OCI-LY7 (cell line): ENCODE measurements at regions not wholly inside any gene's neighbourhood (a gene's known extent, or its start where the extent isn't known, plus 50 kb on each side); places are given as distances from the start of the nearest gene placed in this dataset.

ENCODE experiments used
- BruUV-seq: library from RNA; stranded (reverse); fragments of 400-500 nt; replicated peaks from 2 replicates; lab custom pipeline; 2021; lab: Mats Ljungman, UMichigan
- CTCF ChIA-PET: fragments of 300-600 bp; sonication (Branson Sonifier 250); formaldehyde crosslinking; loops from one replicate; lab custom pipeline; 2022; ENCODE audit warnings: antibody characterized with exemption; ENCODE audit not compliant: unreplicated experiment; lab: Charles Lee
- POLR2A ChIA-PET: fragments of 300-600 bp; sonication (Branson Sonifier 250); formaldehyde crosslinking; loops from one replicate; lab custom pipeline; 2022; ENCODE audit warnings: antibody characterized with exemption; lab: Charles Lee
- DNase-seq: peaks from one replicate; pipeline ENCODE4 v3.0.0-alpha.2; 2015; ENCODE audit warnings: low spot score
- H2AFZ ChIP-seq: fragments of 200-600 bp; sonication (generic), shearing (Covaris generic); 2 replicates; pipeline ENCODE4 v1.6.1; 2014; ENCODE audit warnings: mild to moderate bottlenecking, antibody characterized with exemption, low read length, moderate library complexity
- H3K27ac ChIP-seq: fragments of 200-600 bp; sonication (generic); 2 replicates; pipeline ENCODE4 v1.5.1; 2014; ENCODE audit warnings: mixed run types, low read depth, mild to moderate bottlenecking, moderate library complexity, low read length, inconsistent platforms; ENCODE audit not compliant: poor library complexity, severe bottlenecking
- H3K36me3 ChIP-seq: fragments of 200-600 bp; sonication (generic); 2 replicates; pipeline ENCODE4 v1.6.1; 2014; ENCODE audit warnings: mild to moderate bottlenecking, antibody characterized with exemption, low read length, moderate library complexity, mixed read lengths; ENCODE audit not compliant: insufficient read depth
- H3K4me1 ChIP-seq: fragments of 200-600 bp; sonication (generic); 2 replicates; pipeline ENCODE4 v1.5.1; 2014; ENCODE audit warnings: mild to moderate bottlenecking, low read length; ENCODE audit not compliant: insufficient read depth, poor library complexity, severe bottlenecking
- H3K4me2 ChIP-seq: fragments of 200-600 bp; sonication (generic); 2 replicates; pipeline ENCODE4 v1.6.1; 2014; ENCODE audit warnings: mild to moderate bottlenecking, low read length
- H3K4me3 ChIP-seq: fragments of 200-600 bp; sonication (generic); 2 replicates; pipeline ENCODE4 v1.5.1; 2014; ENCODE audit warnings: mild to moderate bottlenecking, low read depth, low read length; ENCODE audit not compliant: poor library complexity, severe bottlenecking
- H3K79me2 ChIP-seq: fragments of 200-600 bp; sonication (generic); 2 replicates; pipeline ENCODE4 v1.6.1; 2016; ENCODE audit warnings: low read depth, mild to moderate bottlenecking, low read length, moderate library complexity, mixed read lengths; ENCODE audit not compliant: insufficient read depth
- H3K9me2 ChIP-seq: fragments of 200-600 bp; sonication (generic); 2 replicates; pipeline ENCODE4 v1.6.1; 2016; ENCODE audit warnings: mild to moderate bottlenecking, low read length, mixed read lengths; ENCODE audit not compliant: insufficient read depth
- H3K9me3 ChIP-seq: fragments of 200-600 bp; sonication (generic); 2 replicates; pipeline ENCODE4 v1.6.1; 2014; ENCODE audit warnings: mild to moderate bottlenecking, mixed run types, low read length, mixed read lengths
- H4K20me1 ChIP-seq: fragments of 200-600 bp; sonication (generic); 2 replicates; pipeline ENCODE4 v1.6.1; 2014; ENCODE audit warnings: mild to moderate bottlenecking, antibody characterized with exemption, low read length, moderate library complexity, mixed read lengths; ENCODE audit not compliant: insufficient read depth
- CTCF ChIP-seq: fragments of 200-600 bp; sonication (generic); conservative IDR thresholded peaks from 2 replicates; pipeline ENCODE4 v1.5.1; 2014; ENCODE audit warnings: mild to moderate bottlenecking, antibody characterized with exemption, low read length, moderate library complexity, mixed read lengths
- EZH2phosphoT487 ChIP-seq: fragments of 200-600 bp; sonication (generic); IDR thresholded peaks from 2 replicates; pipeline ENCODE4 v1.6.1; 2018; ENCODE audit warnings: low read depth, borderline replicate concordance, mild to moderate bottlenecking, mixed run types, antibody characterized with exemption, low read length, moderate library complexity, mixed read lengths
- intact Hi-C: fragments of 100-400 bp; cut with micrococcal nuclease; formaldehyde crosslinking; loops from one replicate; pipeline ENCODE4 v1.10.0; 2022; ENCODE audit not compliant: unreplicated experiment

GRCh38 chr1:5485436-5485835, 506.8 kb downstream of the NPHP4 start:
- no peak overlapping the region for H3K4me3 ChIP-seq
- CTCF ChIA-PET: no interaction called here
- BruUV-seq: no TSS peak
- TF ChIP-seq EZH2phosphoT487 (no peak), CTCF (no peak)
- H3K9me3 ChIP-seq: no peaks in the 10 kb centered on the region
- H4K20me1 ChIP-seq: no peaks in the 10 kb centered on the region
- H3K4me1 ChIP-seq: no peaks in the 10 kb centered on the region
- POLR2A ChIA-PET: no interaction called here
- no peaks in the 10 kb centered on the region for H3K9me2 ChIP-seq
- H3K79me2 ChIP-seq: no peaks in the 10 kb centered on the region
- intact Hi-C loops: no loop called here
- H3K4me2 ChIP-seq: no peak overlapping the region
- H3K27ac ChIP-seq: no peak overlapping the region
- H2AFZ ChIP-seq: no peak overlapping the region
- no peaks in the 10 kb centered on the region for H3K36me3 ChIP-seq
- DNase-seq: no peak

- ChIA-PET POLR2A (no interaction called here), CTCF (no interaction called here)
- Histone ChIP-seq H4K20me1 (no peaks in the 10 kb centered on the region), H3K4me1 (no peaks in the 10 kb centered on the region), H3K36me3 (no peaks in the 10 kb centered on the region), H3K27ac (no peak overlapping the region), H3K79me2 (no peaks in the 10 kb centered on the region), H3K9me2 (no peaks in the 10 kb centered on the region), H3K4me3 (no peak overlapping the region), H2AFZ (no peak overlapping the region), H3K9me3 (no peaks in the 10 kb centered on the region), H3K4me2 (no peak overlapping the region)
- TF ChIP-seq EZH2phosphoT487 (no peak), CTCF (no peak)
- DNase-seq: no peak
- intact Hi-C loops: no loop called here
- no TSS peak for BruUV-seq
These were observed 507.6 kb downstream of the NPHP4 start for GRCh38 chr1:5484451-5485165.

GRCh38 chr1:5481889-5482288, 510.3 kb downstream of the NPHP4 start:
- Histone ChIP-seq H3K27ac (no peak overlapping the region), H3K4me1 (no peaks in the 10 kb centered on the region), H3K79me2 (no peaks in the 10 kb centered on the region), H4K20me1 (no peaks in the 10 kb centered on the region), H3K9me2 (no peaks in the 10 kb centered on the region), H2AFZ (no peak overlapping the region), H3K4me3 (no peak overlapping the region), H3K9me3 (no peaks in the 10 kb centered on the region), H3K36me3 (no peaks in the 10 kb centered on the region), H3K4me2 (no peak overlapping the region)
- POLR2A ChIA-PET: no interaction called here
- intact Hi-C loops: no loop called here
- no TSS peak for BruUV-seq
- CTCF ChIA-PET: no interaction called here
- TF ChIP-seq CTCF: peak; percentile 45
- no peak for TF ChIP-seq EZH2phosphoT487
- peak; percentile 24 for DNase-seq
